Renal pelvis (tissue), 1 donor: ENCODE measurements at regions not wholly inside any gene's neighbourhood (a gene's known extent, or its start where the extent isn't known, plus 50 kb on each side); places are given as distances from the start of the nearest gene placed in this dataset.

ENCODE experiments used
- DNase-seq: peaks from one replicate; pipeline ENCODE4 v3.0.0-alpha.2; 2013

DNA sequence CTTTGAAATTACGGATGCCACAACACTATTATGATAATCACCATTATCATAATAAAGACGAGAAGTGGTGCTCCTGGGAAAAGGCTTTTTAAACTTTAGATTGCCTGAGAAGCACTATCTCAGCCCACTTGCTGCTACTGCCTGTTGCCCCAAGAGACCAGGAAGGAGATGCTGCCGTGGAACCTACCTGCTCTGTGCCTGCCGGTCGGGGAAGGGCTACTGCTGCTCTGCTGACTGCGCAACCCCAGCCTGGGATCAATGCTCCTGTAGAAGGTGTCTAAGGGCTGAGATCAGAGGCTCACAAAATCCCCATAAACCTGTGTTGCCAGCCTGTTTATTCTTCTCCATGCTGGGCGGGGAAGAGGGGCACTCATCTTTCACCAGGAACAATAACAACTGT lies 145.3 kb upstream of the VCX3B start:
- DNase-seq, result no peak

DNA sequence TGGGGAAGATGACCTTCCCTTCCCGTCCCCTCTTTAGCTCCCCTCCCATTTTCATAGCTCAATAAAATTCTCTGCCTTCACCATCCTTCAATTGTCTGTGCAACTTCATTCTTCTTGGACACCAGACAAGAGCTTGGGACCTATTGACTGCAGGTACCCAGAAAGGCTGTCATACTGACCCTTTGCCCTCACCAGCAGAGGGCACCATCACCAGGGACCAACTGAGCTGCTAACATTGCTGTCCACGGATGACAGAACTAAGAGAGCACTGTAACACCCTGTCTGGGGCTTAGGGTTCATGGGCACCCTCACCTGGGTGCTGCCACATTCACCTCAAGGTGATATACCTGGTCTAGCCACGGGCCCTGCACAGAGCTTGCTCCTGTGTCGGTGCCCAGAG lies 141.3 kb upstream of the VCX3B start:
- DNase-seq, result no peak

DNA sequence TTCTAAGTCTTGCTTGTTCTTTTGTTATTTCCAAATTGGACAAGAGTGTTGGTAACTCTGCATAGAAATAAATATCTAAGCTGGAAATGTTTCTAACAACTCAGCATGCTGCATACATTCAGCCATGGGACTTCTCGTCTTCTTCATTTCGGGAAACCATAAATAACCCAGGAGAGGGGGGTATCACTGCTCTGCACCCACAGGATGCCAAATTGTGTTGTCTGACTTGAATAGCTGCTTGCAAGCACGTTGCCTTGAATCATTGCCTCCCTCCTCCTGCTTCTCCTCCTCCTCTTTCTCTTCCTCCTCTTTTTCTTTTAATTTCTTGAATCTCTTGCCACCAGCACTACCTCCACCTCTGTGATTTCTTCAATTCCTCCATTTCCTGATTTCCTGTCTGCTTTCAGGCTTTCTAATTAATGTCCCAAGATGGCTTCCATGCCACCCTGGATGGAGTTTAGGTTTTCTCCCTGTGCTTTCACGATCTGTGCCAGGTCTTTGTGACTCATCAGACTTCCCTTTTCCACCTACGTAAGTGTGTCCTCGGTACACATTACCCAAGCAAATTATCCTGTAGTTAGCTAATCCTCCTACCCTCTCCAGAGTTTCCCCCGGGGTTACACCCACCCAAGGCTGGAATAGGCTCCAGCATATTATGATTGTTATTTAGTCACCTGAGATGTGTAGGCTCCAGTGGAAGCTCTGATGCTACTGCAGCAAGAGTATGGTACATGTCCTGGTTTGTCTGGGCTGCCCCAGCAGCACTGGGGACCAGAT lies 122.6 kb upstream of the VCX3B start:
- DNase-seq, result no peak

DNA sequence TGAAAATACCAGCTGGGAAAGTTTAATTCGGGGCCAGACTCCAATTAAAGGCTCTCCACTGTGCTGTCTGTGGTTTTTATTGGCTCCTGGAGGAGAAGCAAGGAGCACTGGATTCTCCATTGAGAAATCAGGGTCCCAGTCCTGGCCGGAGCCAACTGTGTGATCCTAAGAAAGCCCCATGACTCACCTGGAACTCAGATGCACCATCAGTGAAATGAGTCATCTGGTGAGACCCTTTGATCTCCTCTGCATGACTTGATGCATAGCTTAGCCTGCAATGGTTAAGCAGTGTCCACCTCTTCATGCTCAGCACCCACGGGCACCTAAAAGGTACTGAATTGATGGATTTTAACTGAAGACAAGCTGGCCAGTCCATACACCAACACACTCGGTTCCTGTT lies 119.2 kb upstream of the VCX3B start:
- no peak for DNase-seq

DNA sequence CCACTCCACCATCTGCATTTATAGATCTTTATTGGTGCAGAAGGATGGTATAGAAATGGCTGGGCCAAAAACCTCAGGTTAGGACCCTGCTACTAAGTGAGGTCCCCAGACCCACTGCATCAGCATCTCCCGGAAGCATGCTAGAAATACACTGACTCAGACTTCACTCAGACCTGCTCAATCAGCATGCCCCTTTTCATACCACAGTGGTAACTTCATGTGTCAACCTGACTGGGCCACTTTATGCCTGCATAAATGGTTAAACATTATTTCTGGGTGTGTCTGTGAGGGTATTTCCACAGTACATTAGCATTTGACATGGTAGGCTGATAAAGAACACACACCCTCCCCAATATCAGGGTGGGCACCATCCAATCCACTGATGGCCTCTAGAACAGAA lies 118.6 kb upstream of the VCX3B start:
- no peak for DNase-seq

DNA sequence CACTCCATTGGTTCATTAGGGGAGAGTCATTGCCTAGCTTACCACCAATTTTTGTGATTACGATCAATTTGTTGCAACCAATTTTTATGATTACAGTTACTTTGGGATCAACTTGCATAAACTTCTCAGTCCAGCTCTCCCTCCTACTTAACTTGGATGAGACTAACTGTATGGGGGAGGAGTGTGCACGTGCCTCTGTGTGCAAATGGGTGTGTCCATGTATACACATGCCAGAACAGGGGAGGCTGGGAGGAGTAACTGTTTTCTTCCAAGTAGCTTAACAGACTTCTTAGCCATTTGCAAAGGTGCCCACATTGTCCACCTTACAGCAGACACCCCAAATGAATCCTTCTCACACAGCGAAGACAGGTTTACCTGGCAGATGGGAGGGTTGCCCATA lies 117.7 kb upstream of the VCX3B start:
- DNase-seq, result no peak

- DNase-seq, result peak; percentile 0
These were observed 114.7 kb upstream of the VCX3B start for GRCh38 chrX:8349816-8350544.

DNA sequence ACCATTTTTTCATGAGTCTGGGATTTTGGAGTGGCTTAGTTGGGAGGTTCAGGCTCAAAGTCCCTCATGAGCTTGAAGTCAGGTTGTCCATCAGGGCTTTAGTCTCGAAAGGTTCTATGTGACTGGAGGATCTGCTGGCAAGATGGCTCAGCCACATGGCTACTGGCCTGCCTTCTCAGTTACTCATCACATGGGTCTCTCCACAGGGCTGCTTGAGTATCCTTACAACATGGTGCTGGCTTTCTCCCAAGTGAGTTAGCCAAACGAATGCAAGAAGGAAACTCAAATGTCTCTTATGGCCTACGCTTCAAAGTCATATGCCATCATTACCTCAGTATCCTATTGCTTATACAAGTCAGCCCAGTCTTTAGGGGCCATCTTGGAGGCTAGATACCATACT lies 106.3 kb upstream of the VCX3B start:
- no peak for DNase-seq

DNA sequence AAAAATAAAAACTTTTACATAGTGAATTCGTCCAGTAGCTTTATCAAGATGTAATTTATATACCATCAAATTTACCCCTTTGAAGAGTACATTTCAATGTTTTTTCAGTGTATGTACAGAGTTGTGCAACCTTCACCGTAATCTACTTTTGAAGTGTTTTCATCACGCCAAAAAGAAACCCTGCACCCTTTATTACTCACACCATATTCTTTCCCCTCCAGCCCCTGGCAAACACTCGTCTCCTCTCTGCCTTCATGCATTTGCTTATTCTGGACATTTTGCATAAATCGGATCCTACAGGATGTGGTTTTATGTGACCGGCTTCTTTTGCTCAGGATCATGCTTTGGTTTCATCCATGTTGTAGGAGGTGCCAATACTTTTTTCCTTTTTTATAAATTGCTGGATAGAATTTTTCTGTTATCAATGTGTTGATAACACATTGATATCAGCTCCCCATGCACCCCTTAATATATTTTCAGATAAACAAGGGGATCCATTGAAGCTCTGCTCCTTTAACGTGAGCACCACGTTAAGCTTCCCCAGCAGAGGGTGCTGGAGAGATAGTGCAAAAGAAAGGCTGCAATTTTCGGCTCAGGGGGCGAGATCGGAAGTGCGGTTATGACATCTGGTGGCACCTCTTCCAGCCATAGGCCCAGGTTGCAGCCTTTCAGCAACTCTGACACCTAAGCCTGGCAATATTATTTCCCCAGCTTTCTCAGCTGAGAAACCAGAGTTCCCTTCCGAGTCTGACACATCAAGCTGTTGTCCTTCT lies 100.1 kb upstream of the VCX3B start:
- DNase-seq, result no peak

DNA sequence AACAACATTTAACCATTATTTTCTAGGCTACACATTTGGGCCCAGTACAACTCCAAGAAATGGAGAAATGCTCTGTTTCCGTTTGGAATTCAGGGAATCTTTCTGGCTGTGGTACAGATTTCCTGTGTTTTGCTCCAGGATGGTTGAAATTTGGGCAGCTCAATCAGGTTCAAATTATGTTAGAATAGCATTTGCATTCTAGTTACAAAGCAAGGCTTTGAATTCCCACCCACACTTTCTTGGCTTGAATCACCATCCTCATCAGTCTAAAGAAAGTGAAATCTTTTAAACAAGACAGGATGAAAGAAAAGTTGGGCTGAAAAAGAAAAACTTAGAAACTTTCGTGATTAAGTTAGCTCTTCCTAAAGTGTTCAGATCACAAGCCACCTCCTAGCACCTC lies 98.1 kb upstream of the VCX3B start:
- no peak for DNase-seq

DNA sequence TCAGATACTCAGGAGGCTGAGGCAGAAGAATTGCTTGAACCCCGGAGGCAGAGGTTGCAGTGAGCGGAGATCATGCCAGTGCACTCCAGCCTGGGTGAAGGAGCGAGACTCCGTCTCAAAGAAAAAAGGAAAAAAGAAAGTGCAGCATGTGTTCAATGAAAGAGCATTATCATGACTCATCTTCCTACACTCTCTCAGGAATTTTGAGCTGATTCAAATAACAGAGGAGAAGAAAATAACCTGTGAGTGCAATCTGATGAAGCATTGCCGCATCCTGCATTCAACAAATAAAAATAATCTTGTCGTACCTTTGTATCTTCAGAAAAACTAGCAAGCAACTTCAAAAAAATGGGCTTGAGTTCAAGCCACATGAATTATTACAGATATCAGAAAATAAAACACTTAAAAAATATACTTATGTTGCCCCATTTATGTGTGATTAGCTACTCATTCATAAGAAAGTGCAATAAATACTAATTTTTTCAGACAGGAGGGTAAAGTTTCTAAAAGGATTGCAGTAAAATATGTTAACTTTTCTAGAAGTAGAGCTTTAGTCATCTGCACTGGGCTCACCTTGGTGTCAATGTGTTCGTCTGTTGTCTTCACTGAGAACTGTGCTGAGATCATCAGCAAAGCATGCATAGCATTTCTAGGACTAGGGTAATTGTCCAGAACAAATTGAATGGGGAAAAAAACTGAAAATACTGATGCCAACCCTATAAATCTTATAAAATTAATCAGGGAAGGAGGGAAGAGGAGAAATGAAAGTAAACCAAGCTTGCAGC lies 90.4 kb upstream of the VCX3B start:
- no peak for DNase-seq

DNA sequence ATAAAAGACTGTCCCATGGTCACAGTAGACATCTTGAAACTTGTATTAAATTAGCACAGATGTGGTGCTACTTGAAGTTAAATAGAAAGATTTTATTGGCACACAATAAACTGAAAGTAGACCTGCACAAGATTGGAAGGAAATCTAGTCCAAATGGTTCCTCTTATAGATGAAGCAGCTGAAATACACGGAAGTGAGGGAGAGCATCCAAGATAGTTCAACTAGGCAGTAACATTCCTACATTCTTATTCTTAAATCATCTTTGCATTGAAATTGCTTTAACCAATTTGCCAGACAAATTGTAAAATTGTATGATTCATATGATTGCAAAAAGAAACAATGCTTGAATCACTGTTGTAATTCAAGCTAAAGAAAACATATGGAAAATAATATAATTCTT lies 87.6 kb upstream of the VCX3B start:
- DNase-seq, result no peak

- no peak for DNase-seq
These were observed 73.9 kb upstream of the VCX3B start for GRCh38 chrX:8390771-8391170.

DNA sequence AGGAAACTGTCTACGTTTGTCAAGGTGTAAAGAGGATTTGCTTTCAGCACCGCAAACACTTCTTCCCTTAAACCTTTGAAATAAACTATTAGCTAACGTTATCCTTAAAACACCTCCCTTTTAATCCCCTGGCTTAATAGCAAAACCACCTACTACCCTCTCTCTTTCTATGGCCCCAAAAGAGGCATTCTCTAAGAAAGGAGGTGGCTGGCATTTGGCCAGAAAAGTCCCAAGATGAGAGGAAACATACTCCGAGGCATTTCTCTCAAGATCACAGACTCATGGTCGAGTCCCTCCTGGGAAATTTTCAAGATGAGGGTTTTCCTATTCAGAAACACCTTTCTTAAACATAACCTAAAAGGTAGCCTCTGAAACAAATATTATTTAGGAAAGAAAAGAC lies 60.6 kb upstream of the VCX3B start:
- no peak for DNase-seq

GRCh38 chrX:8404471-8404870 lies 60.2 kb upstream of the VCX3B start:
- no peak for DNase-seq

- DNase-seq, result no peak
These were observed 59.7 kb upstream of the VCX3B start for GRCh38 chrX:8404926-8405325.

GRCh38 chrX:8405631-8406030 lies 59.0 kb upstream of the VCX3B start:
- no peak for DNase-seq

DNA sequence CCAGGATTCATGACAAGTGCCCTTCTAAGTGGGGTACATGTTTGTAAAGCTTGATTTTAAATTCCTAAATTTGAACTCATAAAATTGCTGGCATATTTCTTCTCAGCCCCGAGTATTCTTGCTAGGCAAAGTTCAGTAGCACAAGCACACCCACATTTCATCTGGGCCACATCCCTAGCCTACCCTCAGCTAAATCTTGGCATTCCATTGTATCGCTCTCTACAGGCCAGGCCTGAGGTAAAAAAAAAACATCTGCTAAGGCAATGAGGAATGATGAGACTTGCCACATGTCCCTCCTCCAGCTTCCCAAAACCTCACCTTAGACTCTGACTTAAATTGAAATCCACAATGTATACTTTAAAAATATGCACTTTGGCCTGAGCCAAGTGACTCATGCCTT lies 51.4 kb upstream of the VCX3B start:
- DNase-seq, result no peak
